Myocyte (in vitro differentiated cells): ENCODE measurements at regions not wholly inside any gene's neighbourhood (a gene's known extent, or its start where the extent isn't known, plus 50 kb on each side); places are given as distances from the start of the nearest gene placed in this dataset.

Experiments
- DNase-seq: peaks from one replicate; pipeline ENCODE4 v3.0.0-alpha.2; 2012; ENCODE audit warnings: low read depth

DNA sequence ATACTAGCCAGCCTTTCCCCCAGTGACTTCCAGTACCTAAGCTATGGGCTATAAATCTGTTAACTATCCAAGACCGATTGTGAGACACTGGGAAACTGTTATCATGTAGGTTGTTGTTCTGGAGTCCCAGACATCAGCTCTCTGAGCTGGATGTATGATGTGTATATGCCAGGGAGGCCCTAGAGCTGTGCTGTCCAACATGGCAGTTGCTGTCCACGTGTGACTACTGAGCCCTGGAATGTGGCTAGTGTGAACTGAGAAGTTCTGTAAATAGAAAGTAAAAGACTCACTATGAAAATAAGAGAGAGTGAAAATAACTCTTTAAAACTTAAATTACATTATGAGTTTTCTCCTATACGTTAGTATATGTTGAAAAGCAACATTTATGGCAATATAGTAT is 755.8 kb upstream of the FBXO33 start:
- no peak for DNase-seq

DNA sequence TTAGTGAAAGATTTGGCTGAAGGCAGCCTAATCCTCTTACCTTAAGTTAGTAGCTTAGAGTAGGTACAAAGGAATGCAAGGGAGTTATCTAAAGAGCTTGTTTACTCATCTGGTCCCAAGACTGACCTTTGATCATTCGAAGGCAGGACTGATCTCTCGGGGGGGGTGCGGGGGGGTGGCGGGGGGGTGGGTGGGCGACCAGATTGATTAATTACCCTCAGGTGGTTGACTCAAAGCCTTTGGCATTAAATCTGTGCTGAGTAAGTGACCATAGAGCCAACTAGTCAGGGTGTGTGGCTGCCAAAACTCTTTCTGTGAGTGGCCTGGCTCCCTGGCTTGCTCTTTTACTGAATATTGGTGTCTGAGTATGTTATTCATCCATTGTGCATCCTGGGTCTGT is 731.9 kb upstream of the FBXO33 start:
- DNase-seq = no peak

DNA sequence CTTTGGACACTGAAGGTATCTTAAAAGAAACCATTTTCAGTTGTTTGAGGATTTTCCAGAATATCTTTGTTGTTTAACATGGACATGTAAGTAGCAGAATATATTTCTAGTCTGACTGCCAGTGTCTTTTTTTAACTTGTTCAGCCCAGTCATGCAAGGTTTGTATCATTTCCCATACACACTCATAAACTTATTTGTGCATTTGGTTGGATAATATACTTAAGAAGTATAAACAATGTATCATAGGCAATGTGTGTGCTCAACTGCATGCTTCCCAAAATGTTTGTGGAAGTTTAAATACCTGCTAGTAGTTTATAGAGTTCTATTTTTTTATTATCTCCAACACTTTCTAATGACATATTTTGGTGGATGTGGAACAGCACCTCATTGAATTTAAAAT is 707.4 kb upstream of the FBXO33 start:
- no peak for DNase-seq

DNA sequence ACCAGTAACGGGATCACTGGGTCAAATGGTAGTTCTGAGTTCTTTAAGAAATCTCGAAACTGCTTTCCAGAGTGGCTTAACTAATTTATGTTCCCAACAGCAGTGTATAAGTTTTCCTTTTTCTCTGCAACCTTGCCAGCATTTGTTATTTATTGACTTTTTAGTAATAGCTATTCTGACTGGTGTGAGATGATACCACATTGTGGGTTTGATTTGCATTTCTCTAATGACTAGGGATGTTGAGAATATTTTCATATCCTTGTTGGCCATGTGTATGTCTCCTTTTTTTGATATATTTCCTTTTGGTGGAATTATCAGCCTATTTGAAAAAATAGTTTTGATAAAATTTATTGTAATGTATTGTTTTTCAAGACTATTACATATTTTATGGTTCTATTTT is 701.2 kb upstream of the FBXO33 start:
- no peak for DNase-seq

DNA sequence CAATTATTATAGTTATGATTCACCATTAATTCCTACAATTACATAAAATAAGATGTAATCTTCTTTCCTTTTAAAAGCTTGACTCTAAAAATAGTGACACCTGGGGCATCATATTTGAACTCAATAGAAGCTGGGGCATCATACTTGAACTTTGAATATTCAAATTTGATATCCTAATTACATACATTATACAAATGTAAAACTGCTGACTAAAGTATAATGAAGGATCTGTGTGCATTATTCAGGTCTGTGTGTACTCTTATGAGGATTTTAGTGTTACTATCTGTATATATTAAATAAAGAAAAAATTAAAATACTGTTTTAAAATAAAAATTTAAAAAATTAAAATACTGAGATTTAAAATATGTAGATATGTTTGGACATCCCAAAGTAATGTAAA is 696.9 kb upstream of the FBXO33 start:
- no peak for DNase-seq

DNA sequence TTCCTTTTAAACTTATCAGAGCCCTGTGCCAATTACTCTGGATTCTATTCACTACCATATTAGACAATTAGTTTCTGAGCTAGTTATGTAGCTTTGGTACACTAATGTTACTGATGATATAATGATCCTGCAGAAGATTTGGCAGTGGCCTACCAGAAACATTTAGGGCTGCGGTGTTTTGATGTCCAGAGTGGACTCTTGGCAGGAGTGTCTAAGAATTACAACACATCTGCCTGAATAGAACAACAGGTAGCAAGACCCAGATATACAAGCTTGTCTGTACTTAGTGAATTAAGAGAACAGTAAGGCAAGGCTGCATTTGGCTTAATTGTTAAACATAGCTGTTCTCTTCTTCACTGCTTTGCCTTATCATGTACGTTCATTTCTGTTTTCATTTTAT is 691.6 kb upstream of the FBXO33 start:
- no peak for DNase-seq

DNA sequence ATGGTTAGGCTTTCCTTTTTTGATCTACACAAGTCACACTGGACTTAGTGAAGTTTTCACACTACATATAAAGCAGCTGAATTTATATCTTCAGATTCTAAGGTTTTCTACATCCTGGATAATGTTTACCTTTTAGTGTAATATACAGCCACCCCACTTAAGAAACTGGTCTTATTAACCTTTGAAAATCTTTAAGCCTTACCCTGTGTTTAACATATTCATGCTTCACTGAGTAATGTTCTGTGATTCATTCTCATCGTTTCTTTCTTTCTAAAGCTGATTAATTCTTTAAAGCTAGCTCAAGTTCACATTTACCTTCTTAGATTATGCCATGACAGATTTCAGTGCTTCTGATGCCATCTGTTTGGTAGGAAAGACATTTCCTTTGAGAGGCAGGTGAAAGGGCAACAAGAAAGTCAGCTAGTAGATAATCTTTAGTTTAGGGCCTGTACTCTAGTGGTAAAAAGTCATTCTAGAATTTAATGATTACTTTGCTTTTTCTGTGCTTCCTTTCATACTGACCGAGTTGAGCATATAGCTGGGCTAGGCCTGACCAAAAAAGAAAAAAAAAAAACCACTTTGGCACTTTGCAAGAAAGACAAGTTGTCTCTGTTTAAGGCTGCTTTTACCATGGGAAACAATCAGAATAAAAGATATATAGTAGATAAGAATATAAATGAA is 690.9 kb upstream of the FBXO33 start:
- no peak for DNase-seq

DNA sequence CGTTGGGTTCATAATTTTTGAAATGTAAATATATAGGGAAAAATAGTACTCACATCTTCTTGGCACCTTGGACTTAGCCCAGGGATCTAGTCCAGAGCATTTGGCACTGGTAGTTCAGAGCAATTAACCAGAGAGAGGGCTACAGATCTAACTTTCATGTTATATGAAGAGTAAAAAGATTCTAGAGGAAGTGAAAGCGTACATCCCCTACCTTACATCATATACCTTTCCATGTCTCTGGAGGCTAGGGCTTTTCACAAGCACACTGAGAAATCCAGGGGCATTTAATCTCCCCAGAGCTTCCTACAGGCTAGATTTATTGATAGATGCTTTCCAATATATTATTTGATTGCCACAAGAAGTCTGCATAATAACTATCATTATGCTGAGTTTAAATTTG is 687.5 kb upstream of the FBXO33 start:
- DNase-seq = no peak

DNA sequence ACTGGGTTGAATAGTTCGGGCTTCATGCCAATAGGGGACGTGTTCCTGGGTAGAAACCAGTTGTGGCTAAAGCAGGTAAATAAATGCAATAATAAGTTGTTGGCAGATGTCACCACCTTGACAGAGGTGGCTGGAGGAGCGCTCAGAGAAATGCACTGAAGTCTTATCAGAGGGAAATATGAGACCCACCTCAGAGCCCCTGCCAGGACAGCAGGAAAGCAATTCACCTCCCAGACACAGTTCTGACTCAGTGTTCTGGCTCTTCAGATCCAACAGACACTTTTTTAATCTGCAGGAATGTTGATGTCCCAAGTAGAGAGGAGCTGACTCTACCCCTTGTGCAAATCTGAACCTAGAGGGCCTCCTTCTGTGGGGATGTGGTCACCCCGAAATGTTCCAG is 687.1 kb upstream of the FBXO33 start:
- no peak for DNase-seq

DNA sequence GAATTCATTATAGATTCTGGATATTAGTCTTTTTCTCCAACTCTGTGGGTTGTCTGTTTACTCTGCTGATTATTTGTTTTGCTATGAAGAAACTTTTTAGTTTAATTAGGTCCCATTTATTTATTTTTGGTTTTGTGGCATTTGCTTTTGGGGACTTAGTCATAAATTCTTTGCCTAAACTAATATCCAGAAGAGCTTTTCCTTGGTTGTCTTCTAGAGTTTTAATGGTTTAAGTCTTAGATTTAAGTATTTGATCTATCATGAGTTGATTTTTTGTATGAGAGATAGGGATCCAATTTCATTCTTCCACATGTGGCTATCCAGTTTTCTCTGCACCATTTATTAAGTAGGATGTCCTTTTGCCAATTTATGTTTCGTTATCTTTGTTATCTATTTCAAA is 683.4 kb upstream of the FBXO33 start:
- no peak for DNase-seq

DNA sequence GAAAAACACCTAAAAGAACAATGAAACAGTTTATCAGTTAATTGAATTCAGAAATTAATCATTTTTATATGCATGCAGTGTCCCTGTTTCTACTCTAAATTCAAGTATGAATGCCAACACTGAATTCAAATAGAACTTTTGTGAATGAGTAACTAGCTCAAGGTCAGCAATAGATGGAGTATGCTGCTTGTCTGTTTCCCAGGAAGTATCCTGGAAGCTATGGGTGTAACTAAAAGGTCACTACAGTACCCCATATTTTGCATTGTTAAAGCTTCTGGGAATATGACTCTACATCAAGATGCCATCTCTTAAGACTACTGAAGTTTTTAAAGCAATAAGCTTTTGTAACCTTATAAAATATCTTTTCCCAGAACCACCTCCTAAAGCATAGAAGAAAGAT is 681.4 kb upstream of the FBXO33 start:
- no peak for DNase-seq

DNA sequence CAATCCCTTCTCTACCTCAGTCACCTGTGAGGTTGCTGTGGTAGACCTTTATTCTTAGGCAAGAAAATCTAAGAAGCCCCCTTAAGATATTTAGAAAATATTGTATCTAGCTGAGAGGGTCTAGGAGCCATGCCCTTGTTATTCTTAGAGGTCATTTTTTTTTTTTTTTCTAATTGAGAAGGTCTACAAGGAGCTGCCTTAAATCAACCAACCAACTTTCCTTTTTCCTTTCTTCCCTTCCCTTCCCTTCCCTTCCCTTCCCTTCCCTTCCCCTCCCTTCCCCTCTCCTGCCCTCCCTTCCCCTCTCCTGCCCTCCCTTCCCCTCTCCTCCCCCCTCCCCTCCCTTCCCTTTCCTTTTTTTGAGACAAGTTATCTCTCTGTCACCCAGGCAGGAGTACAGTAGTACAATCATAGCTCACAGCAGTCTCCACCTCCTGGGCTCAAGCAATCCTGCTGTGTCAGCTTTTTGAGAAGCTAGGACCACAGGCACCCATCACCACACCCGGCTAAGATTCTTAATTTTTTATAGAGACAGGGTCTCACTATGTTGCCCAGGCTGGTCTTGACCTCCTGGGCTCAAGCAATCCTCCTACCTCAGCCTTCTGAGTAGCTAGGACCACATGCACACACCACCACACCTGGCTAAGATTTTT is 668.4 kb upstream of the FBXO33 start:
- DNase-seq = no peak

DNA sequence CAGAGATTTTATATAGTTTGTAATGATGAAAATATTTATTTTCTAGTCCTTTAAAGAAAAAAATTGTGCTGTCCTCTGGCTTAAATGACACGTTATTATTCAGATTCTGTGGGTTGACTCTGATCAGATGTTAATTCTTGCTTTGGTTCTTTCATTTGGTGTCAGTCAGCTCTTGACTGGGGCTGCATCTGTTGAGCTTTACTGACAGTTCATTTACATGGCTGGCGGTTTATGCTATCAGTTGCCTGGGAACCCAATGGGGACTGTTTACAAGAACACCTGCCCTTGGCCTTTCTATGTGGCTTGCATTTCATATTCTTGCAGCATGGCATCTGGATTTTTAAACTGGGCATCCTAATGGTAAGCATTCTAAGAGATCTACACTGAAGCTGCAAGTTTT is 667.1 kb upstream of the FBXO33 start:
- DNase-seq = no peak

DNA sequence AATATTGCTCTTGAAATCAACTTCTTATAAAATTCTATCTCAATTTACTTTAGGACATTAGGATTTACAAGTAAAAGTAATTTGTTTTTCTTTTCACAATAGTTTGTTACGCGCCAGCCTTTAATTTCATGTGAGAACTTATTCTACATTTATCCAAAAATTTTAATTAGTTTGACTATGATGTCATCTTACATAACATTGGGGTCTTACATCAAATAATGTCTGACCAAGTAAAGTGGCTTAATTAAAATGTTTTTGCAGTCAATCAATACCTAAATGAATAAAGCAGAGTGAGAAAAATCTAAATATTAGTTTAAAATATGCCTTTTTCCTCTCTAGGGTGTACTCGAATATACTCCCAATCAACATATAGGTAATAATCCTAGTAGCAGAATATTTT is 666.2 kb upstream of the FBXO33 start:
- no peak for DNase-seq

DNA sequence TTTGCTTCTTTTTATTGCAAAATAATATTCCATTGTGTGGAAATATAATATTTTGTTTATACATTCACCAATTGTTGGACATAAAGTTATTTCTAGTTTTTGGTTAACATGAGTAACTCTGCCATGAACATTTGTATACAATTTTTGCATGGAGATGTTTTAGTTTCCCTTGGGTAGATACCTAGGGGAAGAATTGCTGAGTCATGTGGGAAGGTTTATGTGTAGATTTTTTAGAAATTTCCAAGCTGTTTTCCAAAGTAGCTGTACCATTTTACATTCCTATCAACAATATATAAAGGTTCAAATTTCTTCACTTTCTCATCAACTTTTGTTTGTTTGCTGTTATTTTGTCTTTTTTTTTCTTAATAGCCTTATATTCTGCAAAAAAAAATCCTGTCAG is 664.7 kb upstream of the FBXO33 start:
- DNase-seq = no peak

DNA sequence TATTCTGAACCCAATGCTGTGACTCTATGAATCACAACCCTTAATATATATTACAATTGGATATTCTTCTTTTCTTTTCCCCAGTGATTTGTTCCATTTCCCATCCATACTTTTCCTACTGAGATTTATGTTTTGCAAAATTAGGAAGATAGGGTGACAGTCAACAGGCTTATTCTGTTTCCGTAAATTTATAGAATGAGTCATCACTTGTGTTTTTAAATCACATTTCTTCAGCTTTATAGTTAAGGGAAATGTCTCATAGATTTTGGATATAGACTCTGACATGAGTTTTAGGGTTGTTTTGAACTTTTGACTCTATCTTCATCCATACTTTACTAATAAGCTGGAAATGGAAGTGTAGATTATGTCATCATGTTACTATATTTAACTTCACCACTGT is 661.6 kb upstream of the FBXO33 start:
- DNase-seq = no peak

DNA sequence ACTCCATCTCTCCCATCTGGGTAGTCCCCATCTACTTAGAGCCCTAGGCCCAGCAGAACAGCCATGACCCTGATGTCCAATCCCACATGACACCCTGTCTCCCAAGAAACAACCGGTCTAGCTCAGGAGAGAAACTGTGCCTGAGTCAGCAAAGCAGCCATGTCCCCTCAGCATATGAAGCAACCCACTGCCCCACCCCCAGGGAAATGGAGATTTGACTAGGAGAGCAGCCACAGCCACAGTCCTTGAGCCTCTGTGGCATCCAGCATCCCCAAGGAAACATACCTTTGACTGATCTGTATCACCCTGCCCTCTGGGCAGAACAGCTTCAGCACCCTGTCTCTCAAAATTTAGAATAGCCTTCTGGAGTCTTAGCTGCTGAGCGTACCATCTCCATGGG is 641.9 kb upstream of the FBXO33 start:
- DNase-seq = no peak

DNA sequence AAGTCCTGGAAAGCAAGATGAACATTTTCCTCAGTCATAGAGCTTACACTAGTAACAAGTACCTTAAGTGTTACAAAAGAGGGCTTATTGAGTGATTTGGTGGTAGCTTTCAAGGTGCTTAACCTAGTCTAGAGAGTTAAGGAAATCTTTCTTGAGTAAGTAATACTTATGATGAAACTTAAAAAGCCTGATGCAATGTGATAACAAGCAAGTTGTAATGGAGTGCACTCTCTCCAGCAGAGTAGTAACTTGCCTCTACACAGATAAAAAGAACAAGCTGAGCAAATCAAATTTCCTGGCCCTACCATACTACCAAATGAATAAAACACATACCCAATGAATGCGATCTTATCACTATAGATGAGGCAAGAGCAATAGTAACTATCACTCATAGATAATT is 639.9 kb upstream of the FBXO33 start:
- no peak for DNase-seq

DNA sequence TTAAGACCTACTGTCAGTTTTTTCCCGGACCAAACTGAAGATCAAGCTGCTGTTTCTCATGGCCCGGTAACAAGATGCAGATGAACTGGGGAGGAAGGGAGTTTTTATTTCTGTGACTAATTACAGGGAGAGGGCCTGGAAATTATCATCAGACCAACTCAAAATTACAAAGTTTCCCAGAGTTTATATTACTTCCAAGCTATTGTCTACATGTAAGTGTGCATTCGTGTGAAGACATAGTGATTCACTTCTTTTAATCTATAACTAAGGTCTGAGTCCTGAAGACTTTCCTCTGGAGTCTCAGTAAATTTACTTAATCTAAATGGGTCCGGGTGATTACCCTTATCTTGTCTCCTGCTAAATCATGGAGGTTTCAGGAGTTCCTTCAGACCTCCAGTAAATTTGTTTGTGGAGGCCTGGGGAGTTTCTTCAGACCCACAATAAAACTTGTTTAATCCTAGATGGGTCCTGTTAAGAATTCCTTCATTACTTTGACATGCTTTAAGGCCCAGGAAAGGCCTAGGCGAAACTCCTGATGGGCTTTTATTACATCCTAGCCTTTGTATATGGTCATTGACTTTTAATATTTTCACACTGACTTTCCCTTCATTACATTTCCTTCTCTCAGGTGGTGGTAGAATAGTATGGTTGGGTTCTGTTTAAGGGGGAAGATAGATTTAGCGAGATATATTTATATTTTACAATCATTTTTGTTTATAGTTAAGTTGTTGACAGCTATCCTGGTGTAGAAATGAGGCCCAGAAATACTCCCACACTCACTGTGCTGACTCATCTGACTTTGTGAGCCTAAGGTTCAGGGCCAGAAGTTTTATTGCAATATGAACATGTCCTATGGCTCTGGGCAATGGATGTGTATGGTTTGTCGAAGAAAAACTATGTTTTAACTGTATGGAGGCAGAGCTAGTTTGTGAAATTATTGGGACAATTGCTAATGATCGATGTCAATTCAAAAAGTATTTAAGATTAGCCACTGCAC is 627.0 kb upstream of the FBXO33 start:
- no peak for DNase-seq

DNA sequence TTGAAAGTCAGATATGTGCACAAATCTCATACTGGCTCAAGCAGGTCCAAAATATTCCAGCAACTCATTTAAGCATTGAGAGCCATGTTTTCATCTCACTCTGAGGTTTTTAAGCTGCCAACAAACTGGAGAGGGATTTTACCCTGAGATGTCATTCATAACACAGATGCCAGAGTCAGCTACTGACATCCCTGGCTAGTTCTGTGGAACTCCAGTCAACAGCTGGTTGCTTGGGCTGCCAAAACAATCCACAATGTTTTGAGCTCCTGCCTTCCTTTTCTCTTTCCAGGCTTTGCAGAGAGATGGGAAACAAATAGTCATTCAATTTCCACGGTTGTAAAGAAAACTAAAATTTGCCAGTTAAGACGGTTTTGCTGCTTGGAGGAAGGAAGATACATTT is 621.2 kb upstream of the FBXO33 start:
- DNase-seq = peak; percentile 0

DNA sequence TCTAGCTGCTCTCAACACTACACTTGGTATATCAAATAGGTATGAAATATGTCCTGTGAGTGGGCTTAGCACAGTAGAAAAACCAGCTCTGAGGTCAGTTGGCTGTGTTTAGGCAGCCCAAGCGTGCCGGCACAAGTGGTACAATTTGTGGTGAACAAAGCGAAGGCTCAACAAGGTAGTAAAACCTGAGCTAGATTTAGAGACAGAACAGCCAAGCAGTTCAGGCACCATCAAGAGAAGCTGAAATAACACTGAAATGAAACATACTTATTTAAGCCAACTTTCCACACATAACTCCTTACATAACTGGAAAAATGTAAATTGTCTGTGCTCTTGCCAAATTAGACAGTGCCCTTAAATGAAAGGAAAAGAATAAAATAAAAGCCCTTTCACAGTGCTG is 596.8 kb upstream of the FBXO33 start:
- no peak for DNase-seq

DNA sequence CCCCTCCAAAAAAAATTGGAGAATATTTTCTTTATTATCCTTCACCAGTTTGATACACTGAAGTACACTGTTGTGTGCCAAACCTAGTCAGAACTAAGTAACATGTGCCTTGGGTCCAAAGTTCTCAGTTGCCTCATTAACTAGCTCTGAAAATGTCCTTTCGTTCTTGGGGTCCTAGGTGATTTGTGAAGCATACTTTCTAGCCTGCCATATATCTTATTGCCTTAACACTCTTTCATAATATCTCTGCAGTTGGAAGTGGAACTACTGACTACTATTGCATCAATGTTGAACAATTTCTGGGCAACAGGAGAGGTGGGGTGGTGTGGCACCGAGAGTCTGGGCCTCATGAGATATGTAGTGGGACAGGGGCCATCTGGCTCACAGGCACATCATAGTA is 592.9 kb upstream of the FBXO33 start:
- DNase-seq = no peak
